Sciatic nerve (tissue), 2 donors: ENCODE measurements at regions not wholly inside any gene's neighbourhood (a gene's known extent, or its start where the extent isn't known, plus 50 kb on each side); places are given as distances from the start of the nearest gene placed in this dataset.
"Not testable (repeated sequence)": the region's sequence is repeated elsewhere in the genome, so short reads cannot be mapped to it uniquely, and the experiment has no call there.

ENCODE experiments used
- ATAC-seq: fragments of 200-7000 bp; cut with Tn5 transposase; one replicate; pipeline ENCODE4 v1.9.1; 2020; ENCODE audit warnings: mild to moderate bottlenecking, moderate library complexity
- DNase-seq: peaks from one replicate; pipeline ENCODE4 v3.0.0-alpha.2; 2020; ENCODE audit warnings: low spot score
- intact Hi-C: fragments of 100-400 bp; cut with DNase I; formaldehyde crosslinking; loops from one replicate; pipeline ENCODE4 v1.14.2; 2022
- donor health status: DM: no; HTN: no; CAD: no.
- donor health status: DM: no; HTN: no; CAD: no.

GRCh38 chr7:29619111-29619510 is 55.5 kb downstream of the PRR15 start:
- intact Hi-C loops: no loop called here
- DNase-seq: no peak
- ATAC-seq: no peak

DNA sequence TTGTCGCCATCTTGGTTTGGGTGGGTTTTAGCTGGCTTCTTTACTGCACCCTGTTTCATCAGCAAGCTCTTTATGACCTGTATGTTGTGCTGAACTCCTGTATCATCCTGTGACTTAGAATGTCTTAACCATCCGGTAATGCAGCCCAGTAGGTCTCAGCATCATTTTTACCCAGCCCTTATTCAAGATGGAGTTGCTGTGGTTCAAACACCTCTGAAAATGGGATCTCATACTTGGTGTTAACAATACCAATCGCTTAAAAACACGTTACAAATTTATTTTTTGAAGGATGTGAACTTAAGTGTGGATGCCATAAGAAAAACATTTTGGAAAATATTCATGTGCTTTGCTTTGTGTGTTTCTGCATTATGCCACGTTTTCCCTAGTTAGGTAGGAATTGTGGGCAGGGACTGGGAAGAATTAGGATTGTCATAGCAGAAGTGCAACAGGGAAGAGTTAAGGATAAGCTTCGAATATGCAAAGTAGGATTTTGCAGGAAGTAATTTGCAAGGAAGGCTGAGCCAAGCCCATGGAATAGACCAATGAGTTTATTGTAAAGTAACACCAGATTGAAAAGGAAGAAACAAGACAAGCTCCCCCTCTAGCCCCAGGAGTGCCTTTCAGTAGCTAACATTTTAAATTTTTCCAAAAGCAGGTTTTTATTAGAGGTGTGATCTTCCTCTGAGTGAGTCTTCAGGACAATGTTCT is 56.4 kb downstream of the PRR15 start:
- no peak for ATAC-seq
- intact Hi-C loops: no loop called here
- no peak for DNase-seq

GRCh38 chr7:29620556-29620930 is 56.9 kb downstream of the PRR15 start:
- ATAC-seq: no peak
- DNase-seq: no peak
- intact Hi-C loops: no loop called here

GRCh38 chr7:29622335-29623265 is 59.0 kb downstream of the PRR15 start:
- no peak for DNase-seq
- intact Hi-C loops: no loop called here
- no peak for ATAC-seq

DNA sequence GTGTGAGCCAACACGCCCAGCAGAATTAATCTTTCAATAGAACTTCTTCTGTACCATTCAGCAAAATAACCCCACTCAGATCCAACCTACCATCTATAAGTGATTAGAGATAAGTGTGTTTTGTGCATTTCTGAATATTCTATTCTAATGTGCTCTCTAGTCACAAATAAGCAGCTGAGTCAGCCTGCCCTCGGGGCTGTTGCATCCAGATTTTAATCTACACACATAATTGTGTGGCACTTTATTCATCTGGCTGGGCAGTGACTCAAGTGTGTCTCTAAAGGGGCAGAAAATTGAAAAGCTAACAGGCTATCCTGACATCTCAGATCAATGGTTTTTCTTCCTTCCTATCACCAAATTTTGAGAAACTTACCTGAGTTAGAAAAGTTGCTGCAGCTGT is 60.3 kb downstream of the PRR15 start:
- DNase-seq: no peak
- no peak for ATAC-seq
- intact Hi-C loops: no loop called here

GRCh38 chr7:29626730-29627129 is 63.1 kb downstream of the PRR15 start:
- intact Hi-C loops: no loop called here
- ATAC-seq (no peak), DNase-seq (no peak)

GRCh38 chr7:29627631-29628030 is 64.0 kb downstream of the PRR15 start:
- intact Hi-C loops: no loop called here
- DNase-seq: no peak
- no peak for ATAC-seq

GRCh38 chr7:29629507-29629906 is 65.9 kb downstream of the PRR15 start:
- ATAC-seq (no peak), DNase-seq (no peak)
- intact Hi-C loops: no loop called here

DNA sequence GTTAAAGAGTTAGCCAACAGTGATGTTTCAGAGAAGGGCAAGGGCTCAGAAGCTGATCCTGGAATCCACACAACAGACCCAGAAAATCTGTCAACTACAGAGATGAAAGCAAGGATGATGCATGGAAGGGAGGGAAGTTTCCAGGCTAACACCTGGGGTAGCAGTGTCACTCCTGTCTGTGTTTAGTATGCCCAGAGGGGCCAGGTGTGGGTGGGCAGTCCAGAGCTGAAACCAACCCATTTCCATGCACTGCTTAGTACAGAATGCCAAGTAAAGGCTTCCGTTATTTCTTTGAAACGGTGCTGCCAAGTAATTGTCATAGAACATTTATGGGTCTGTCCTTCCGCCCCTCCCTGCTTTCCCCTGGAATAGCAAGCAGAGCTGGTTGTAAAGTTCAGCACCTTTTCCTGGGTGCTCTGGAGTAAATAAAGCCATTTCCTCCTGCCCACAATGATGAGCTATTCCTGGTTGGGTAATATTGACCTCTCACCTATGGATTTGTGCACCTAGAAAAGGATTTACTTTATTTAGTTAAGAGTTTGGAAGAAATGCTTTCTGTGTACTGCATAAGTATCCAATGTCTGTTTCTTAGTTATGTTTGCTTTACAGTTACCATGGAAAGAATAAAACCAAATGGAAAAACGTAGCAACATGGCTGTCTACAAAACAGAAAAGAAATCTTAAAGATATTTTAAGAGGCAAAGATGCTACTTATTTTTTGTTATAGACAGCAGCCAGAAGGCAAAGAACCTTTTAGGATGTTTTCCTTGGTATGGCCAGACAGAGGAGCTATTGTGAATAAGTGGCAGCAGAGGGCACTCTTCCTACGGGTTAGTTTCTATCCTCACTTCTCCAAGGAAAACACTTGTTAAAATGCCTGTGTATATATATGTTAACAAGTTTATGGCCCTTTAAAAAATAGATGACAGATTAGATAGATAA is 71.7 kb downstream of the PRR15 start:
- intact Hi-C loops, DNase-seq: not testable (repeated sequence)
- peak; percentile 82 for ATAC-seq

DNA sequence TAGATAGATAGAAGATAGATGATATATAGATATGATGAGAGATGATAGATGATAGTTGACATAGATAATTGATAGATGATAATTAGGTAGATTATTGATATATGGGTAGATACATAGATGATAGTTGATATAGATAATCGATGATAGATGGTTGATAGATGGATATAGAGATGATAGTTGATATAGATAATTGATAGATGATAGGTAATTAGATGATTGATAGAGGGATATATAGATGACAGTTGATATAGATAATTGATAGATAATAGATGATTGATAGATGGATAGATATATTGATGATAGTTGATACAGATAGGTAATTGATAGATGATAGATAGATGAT is 72.3 kb downstream of the PRR15 start:
- DNase-seq: no peak
- no peak for ATAC-seq
- intact Hi-C loops: no loop called here

GRCh38 chr7:29637374-29637773 is 73.7 kb downstream of the PRR15 start:
- no peak for DNase-seq
- ATAC-seq: no peak
- intact Hi-C loops: no loop called here

DNA sequence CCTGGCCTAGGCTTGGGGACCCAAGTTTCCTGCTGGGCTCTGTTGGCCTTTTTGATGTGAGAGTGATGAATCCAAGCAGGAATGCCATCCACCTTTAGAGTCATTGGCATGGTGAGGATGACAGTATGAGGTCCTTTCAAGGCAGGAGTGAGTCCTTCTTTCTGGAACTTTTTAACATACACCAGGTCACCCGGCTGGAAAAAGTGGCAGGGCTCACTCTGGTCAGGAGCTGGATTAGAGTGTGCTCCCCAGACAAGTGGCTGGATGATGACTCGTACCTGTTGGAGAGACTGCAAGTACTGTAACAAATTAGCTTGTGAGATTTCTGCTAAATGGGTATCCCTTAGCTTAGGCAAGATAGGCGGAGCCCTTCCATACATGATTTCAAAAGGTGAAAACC is 75.2 kb downstream of the PRR15 start:
- DNase-seq, ATAC-seq, intact Hi-C loops: not testable (repeated sequence)

GRCh38 chr7:29639386-29639785 is 75.8 kb downstream of the PRR15 start:
- no peak for ATAC-seq
- intact Hi-C loops: no loop called here
- DNase-seq: no peak

DNA sequence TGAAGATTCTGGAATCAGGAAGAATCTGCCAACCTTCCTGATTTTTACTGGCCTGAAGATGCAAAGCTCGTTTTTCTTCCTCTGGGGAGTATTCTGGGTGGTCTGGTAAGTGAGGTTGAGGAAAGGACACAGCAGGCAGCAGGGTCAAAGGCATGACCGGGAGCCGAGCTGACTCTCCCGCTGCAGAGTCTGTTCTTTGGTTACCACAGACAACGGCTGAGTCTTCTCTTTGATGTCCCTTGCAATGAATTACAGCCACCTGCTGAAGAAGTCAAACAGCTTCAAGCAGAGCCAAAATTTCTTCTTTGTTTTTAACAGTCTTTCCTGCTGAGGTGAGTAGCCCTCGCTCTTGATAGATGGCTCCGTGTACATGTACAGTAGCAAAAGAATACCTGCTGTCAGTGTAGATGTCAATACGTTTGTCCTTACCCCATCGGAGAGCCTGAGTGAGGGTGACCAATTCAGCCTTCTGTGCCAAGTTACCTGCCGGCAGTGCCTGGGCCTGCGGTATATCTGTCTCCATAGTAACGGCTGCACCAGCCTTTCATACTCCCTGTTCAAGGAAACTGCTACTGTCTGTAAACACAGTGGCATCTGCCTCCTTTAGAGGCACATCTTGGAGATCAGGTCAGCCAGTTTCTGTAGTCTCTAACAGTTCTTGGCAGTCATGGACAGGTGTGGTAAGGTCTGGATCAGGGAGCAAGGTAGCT is 76.4 kb downstream of the PRR15 start:
- no peak for DNase-seq

DNA sequence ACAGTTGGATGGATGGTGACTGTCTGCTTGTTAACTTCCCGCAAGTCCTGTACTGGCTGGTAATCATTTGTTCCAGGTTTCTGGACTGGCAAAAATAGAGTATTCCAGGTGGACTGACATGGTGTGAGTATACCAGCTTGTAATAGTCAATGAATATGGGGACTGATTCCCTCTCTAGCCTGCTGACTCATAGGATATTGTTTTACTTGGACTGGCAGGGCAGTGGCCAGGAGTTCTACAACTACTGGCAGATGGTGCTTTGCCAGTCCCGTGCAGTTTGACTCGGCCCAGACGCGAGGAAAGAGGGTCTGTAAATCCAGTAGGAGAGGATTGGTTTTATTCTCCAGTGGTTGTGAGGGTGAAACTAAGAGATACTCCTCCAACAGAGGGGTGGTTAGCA is 78.0 kb downstream of the PRR15 start:
- DNase-seq: no peak
- no peak for ATAC-seq
- intact Hi-C loops: no loop called here

More for the DNA sequence above, 76.4 kb downstream of the PRR15 start:
- intact Hi-C loops: no loop called here
- no peak for ATAC-seq

GRCh38 chr7:29642494-29643155 is 79.0 kb downstream of the PRR15 start:
- DNase-seq (no peak), ATAC-seq (no peak)
- intact Hi-C loops: no loop called here

DNA sequence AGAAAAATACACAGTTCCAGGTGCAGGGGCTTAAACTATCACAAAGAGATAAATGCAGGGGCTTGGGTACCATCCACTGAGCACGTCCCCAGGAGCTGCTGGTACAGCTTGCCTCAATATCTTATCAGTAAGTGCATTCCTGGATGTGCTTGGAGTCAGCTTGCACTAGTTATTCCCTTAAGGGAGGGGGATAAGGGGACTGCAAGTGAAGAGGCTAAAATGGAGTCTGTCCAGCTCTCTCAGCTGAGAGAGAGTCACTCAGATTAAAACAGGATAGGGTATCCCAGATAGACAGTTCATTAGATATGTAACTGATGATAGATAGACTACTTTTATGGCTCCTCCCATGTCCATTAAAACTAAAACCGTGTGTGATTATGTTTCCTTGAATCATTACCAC is 82.5 kb downstream of the PRR15 start:
- ATAC-seq, DNase-seq, intact Hi-C loops: not testable (repeated sequence)

GRCh38 chr7:29647020-29647654 is 83.5 kb downstream of the PRR15 start:
- ATAC-seq (no peak), DNase-seq (no peak)
- intact Hi-C loops: no loop called here
